IMR-90 (cell line): ENCODE measurements at regions not wholly inside any gene's neighbourhood (a gene's known extent, or its start where the extent isn't known, plus 50 kb on each side); places are given as distances from the start of the nearest gene placed in this dataset.

ENCODE experiments used
- ATAC-seq: fragments of 200-7000 bp; cut with Tn5 transposase; 2 replicates; pipeline ENCODE4 v1.9.1; 2020; ENCODE audit warnings: low read depth, mild to moderate bottlenecking, moderate library complexity
- BruUV-seq: library from RNA; stranded (reverse); fragments of 400-500 nt; replicated peaks from 2 replicates; lab custom pipeline; 2021; lab: Mats Ljungman, UMichigan
- CTCF ChIA-PET: fragments of 300-600 bp; formaldehyde crosslinking; extraction: SDS; loops from one replicate; lab custom pipeline; 2021; ENCODE audit warnings: antibody characterized with exemption; lab: Yijun Ruan, JAX
- POLR2A ChIA-PET: fragments of 300-600 bp; sonication (Branson Sonifier 250); formaldehyde crosslinking; loops from one replicate; lab custom pipeline; 2022; ENCODE audit warnings: antibody characterized with exemption; ENCODE audit not compliant: unreplicated experiment; lab: Charles Lee
- DNase-seq: peaks from one replicate; pipeline ENCODE4 v3.0.0; 2013
- H2AFZ ChIP-seq: replicated peaks from 2 replicates; pipeline ENCODE3; 2013; ENCODE audit warnings: low read length, mild to moderate bottlenecking; ENCODE audit not compliant: poor library complexity
- H2AK5ac ChIP-seq: 2 replicates; pipeline ENCODE4 v1.6.1; 2013; ENCODE audit warnings: low read depth, low read length, inconsistent platforms
- H2AK9ac ChIP-seq: replicated peaks from 2 replicates; pipeline ENCODE3; 2013; ENCODE audit warnings: mild to moderate bottlenecking, low read depth, low read length, moderate library complexity; ENCODE audit not compliant: poor library complexity
- H2BK120ac ChIP-seq: 2 replicates; pipeline ENCODE4 v1.6.1; 2013; ENCODE audit warnings: low read depth, low read length, inconsistent platforms
- H2BK15ac ChIP-seq: 3 replicates; pipeline ENCODE4 v1.6.1; 2013; ENCODE audit warnings: low read depth, low read length, inconsistent platforms
- H2BK20ac ChIP-seq: 2 replicates; pipeline ENCODE4 v1.6.1; 2013; ENCODE audit warnings: low read depth, mild to moderate bottlenecking, inconsistent platforms, low read length, moderate library complexity
- H2BK5ac ChIP-seq: 2 replicates; pipeline ENCODE4 v1.6.1; 2013; ENCODE audit warnings: mild to moderate bottlenecking, low read depth, low read length, inconsistent platforms; ENCODE audit not compliant: poor library complexity, severe bottlenecking
- H3K14ac ChIP-seq: replicated peaks from 2 replicates; pipeline ENCODE4 v1.6.1; 2013; ENCODE audit warnings: low read depth, low read length, inconsistent platforms
- H3K18ac ChIP-seq: 2 replicates; pipeline ENCODE4 v1.6.1; 2013; ENCODE audit warnings: low read depth, low read length, control low read depth
- H3K23ac ChIP-seq: 2 replicates; pipeline ENCODE4 v1.6.1; 2013; ENCODE audit warnings: low read depth, low read length, inconsistent platforms
- H3K27ac ChIP-seq: 2 replicates; pipeline ENCODE4 v1.5.1; 2013; ENCODE audit warnings: mild to moderate bottlenecking, control low read depth, low read length; ENCODE audit not compliant: insufficient read depth
- H3K27me3 ChIP-seq: 2 replicates; pipeline ENCODE4 v1.6.1; 2013; ENCODE audit warnings: low read length; ENCODE audit not compliant: control insufficient read depth, insufficient read depth
- H3K36me3 ChIP-seq: 2 replicates; pipeline ENCODE4 v1.6.1; 2013; ENCODE audit warnings: low read length, mixed read lengths; ENCODE audit not compliant: control insufficient read depth, insufficient read depth
- H3K4ac ChIP-seq: 2 replicates; pipeline ENCODE4 v1.6.1; 2013; ENCODE audit warnings: low read depth, low read length, inconsistent platforms
- H3K4me1 ChIP-seq: 2 replicates; pipeline ENCODE4 v1.6.1; 2013; ENCODE audit warnings: low read length, mixed read lengths; ENCODE audit not compliant: control insufficient read depth, insufficient read depth
- H3K4me2 ChIP-seq: 2 replicates; pipeline ENCODE4 v1.6.1; 2013; ENCODE audit warnings: low read depth, mild to moderate bottlenecking, control low read depth, low read length, moderate library complexity
- H3K4me3 ChIP-seq: 2 replicates; pipeline ENCODE4 v1.5.1; 2013; ENCODE audit warnings: low read depth, mild to moderate bottlenecking, control low read depth, low read length, moderate library complexity; ENCODE audit not compliant: insufficient read depth
- H3K56ac ChIP-seq: 2 replicates; pipeline ENCODE4 v1.6.1; 2013; ENCODE audit warnings: low read length, inconsistent platforms; ENCODE audit not compliant: insufficient read depth; ENCODE audit errors: extremely low read depth
- H3K79me1 ChIP-seq, 2 experiments: 2 replicates each; pipeline ENCODE4 v1.6.1; 2013; ENCODE audit warnings: low read length in 2 of 2, inconsistent platforms in 1 of 2, low read depth in 1 of 2
- H3K9ac ChIP-seq: 2 replicates; pipeline ENCODE4 v1.6.1; 2013; ENCODE audit warnings: low read depth, low read length, control low read depth
- H3K9me1 ChIP-seq: 2 replicates; pipeline ENCODE4 v1.6.1; 2013; ENCODE audit warnings: low read length, inconsistent platforms; ENCODE audit not compliant: insufficient read depth
- H3K9me3 ChIP-seq: 2 replicates; pipeline ENCODE4 v1.6.1; 2013; ENCODE audit warnings: low read length; ENCODE audit not compliant: control insufficient read depth, insufficient read depth
- H4K20me1 ChIP-seq: 2 replicates; pipeline ENCODE4 v1.6.1; 2013; ENCODE audit warnings: low read length, inconsistent platforms; ENCODE audit not compliant: insufficient read depth
- H4K5ac ChIP-seq: 2 replicates; pipeline ENCODE4 v1.6.1; 2013; ENCODE audit warnings: mild to moderate bottlenecking, low read depth, low read length, control low read depth
- H4K8ac ChIP-seq, 2 experiments: 2 replicates each; pipeline ENCODE4 v1.6.1; 2013; ENCODE audit warnings: low read depth in 2 of 2, low read length in 2 of 2, control low read depth in 1 of 2, inconsistent platforms in 1 of 2
- H4K91ac ChIP-seq: 2 replicates; pipeline ENCODE4 v1.6.1; 2013; ENCODE audit warnings: low read depth, low read length, inconsistent platforms; ENCODE audit not compliant: insufficient read depth
- BHLHE40 ChIP-seq: fragments of 150-350 bp; IDR thresholded peaks from 2 replicates; pipeline ENCODE4 v1.6.1; 2016; ENCODE audit warnings: mild to moderate bottlenecking, low read depth, low read length
- CEBPB ChIP-seq: IDR thresholded peaks from 2 replicates; pipeline ENCODE4 v1.6.1; 2012; ENCODE audit warnings: low read depth, low read length, improper control_type of control experiment
- CTCF ChIP-seq: conservative IDR thresholded peaks from 2 replicates; pipeline ENCODE4 v1.5.1; 2012; ENCODE audit warnings: mild to moderate bottlenecking, low read depth, low read length, improper control_type of control experiment
- FOS ChIP-seq: fragments of 150-350 bp; IDR thresholded peaks from 2 replicates; pipeline ENCODE4 v1.6.1; 2016; ENCODE audit warnings: low read depth, low read length
- MAZ ChIP-seq: IDR thresholded peaks from 2 replicates; pipeline ENCODE4 v1.6.1; 2012; ENCODE audit warnings: low read depth, mild to moderate bottlenecking, low read length, improper control_type of control experiment, moderate library complexity, borderline replicate concordance
- NFE2L2 ChIP-seq: fragments of 150-350 bp; IDR thresholded peaks from 2 replicates; pipeline ENCODE4 v1.6.1; 2016; ENCODE audit warnings: low read depth, mild to moderate bottlenecking, low read length
- RFX5 ChIP-seq: IDR thresholded peaks from 2 replicates; pipeline ENCODE4 v1.8.0; 2012; ENCODE audit warnings: low read depth, mild to moderate bottlenecking, low read length, moderate library complexity
- WGBS, 2 experiments: methylation state at CpG; one replicate each; pipeline versions ENCODE4 v1.1.5 to v1.1.7; 2013; ENCODE audit warnings: missing lambda C conversion rate in 2 of 2; ENCODE audit not compliant: insufficient read length in 1 of 2; ENCODE audit errors: extremely low coverage in 2 of 2; 5-methylcytosine and 5-hydroxymethylcytosine counted together
- dilution Hi-C: fragments of 300-500 bp; cut with HindIII; formaldehyde crosslinking; loops from one replicate; pipeline ENCODE4 v1.14.3; 2018; ENCODE audit warnings: low sequenced_read_pairs; ENCODE audit not compliant: unreplicated experiment
- in situ Hi-C: fragments of 300-500 bp; cut with MboI; formaldehyde crosslinking; loops from 3 replicates; pipeline ENCODE4 v1.14.3; 2019; ENCODE audit warnings: low sequenced_read_pairs, inconsistent platforms, mixed read lengths
- intact Hi-C: fragments of 100-400 bp; cut with micrococcal nuclease; formaldehyde crosslinking; loops from 2 replicates; pipeline ENCODE4 v1.10.0; 2022

- WGBS, 2 experiments: 90% methylated on average over 2 of the region's 7 CpGs; no CpG with 5 or more reads in 1 of the 2 experiments
- CTCF ChIA-PET: no interaction called here
Observed at GRCh38 chr12:126397071-126397581, 1331.9 kb downstream of the AACS start.

More at GRCh38 chr12:126397071-126397581, 1331.9 kb downstream of the AACS start:
- no peak overlapping the region for H3K4me3 ChIP-seq
- no peak overlapping the region for H3K4ac ChIP-seq
- H2BK20ac ChIP-seq: no peak overlapping the region
- H3K56ac ChIP-seq: no peak overlapping the region
- no peak overlapping the region for H2BK120ac ChIP-seq
- H2BK5ac ChIP-seq: no peak overlapping the region
- H4K5ac ChIP-seq: no peak overlapping the region
- no peak for DNase-seq
- dilution Hi-C loops: no loop called here
- in situ Hi-C loops: no loop called here
- H4K8ac ChIP-seq: no peak overlapping the region
- no peaks in the 10 kb centered on the region for H3K79me1 ChIP-seq
- peaks cover 26% of the 10 kb centered on the region; the same call in 1 of the 2 replicates for H3K9me3 ChIP-seq
- no peak for ATAC-seq
- H3K36me3 ChIP-seq: no peaks in the 10 kb centered on the region
- H2BK15ac ChIP-seq: no peak overlapping the region
- no peaks in the 10 kb centered on the region for H4K20me1 ChIP-seq
- POLR2A ChIA-PET: no interaction called here
- H2AFZ ChIP-seq: no peak overlapping the region
- no peak overlapping the region for H2AK9ac ChIP-seq
- no peak overlapping the region for H3K9ac ChIP-seq
- H2AK5ac ChIP-seq: no peak overlapping the region
- TF ChIP-seq FOS: no peak
- TF ChIP-seq RFX5: no peak
- no peak for TF ChIP-seq BHLHE40
- TF ChIP-seq NFE2L2: no peak
- no peak for TF ChIP-seq CTCF
- no peak for TF ChIP-seq MAZ
- no peak for TF ChIP-seq CEBPB
- H3K9me1 ChIP-seq: no peaks in the 10 kb centered on the region
- H3K4me2 ChIP-seq: no peak overlapping the region
- H3K23ac ChIP-seq: no peak overlapping the region
- BruUV-seq: no TSS peak
- H3K4me1 ChIP-seq: no peaks in the 10 kb centered on the region
- H3K27me3 ChIP-seq: no peaks in the 10 kb centered on the region
- intact Hi-C loops: no loop called here
- H3K18ac ChIP-seq: no peak overlapping the region
- no peak overlapping the region for H3K27ac ChIP-seq
- H4K91ac ChIP-seq: no peak overlapping the region
- no peak overlapping the region for H3K14ac ChIP-seq
